IPS-20b (cell line): ENCODE measurements at regions not wholly inside any gene's neighbourhood (a gene's known extent, or its start where the extent isn't known, plus 50 kb on each side); places are given as distances from the start of the nearest gene placed in this dataset.
"Not testable (repeated sequence)": the region's sequence is repeated elsewhere in the genome, so short reads cannot be mapped to it uniquely, and the experiment has no call there.

Experiments
- H3K27ac ChIP-seq: one replicate; pipeline ENCODE4 v1.5.1; 2013; ENCODE audit warnings: low read length
- H3K27me3 ChIP-seq: 2 replicates; pipeline ENCODE4 v1.6.1; 2013; ENCODE audit warnings: mild to moderate bottlenecking, low read length, inconsistent platforms; ENCODE audit not compliant: insufficient read depth
- H3K36me3 ChIP-seq: 2 replicates; pipeline ENCODE4 v1.6.1; 2013; ENCODE audit warnings: low read depth, mild to moderate bottlenecking, inconsistent platforms, low read length, moderate library complexity; ENCODE audit not compliant: insufficient read depth
- H3K4me1 ChIP-seq: 2 replicates; pipeline ENCODE4 v1.6.1; 2013; ENCODE audit warnings: mild to moderate bottlenecking, control low read depth, inconsistent platforms, low read length, moderate library complexity; ENCODE audit not compliant: insufficient read depth
- H3K4me3 ChIP-seq: 2 replicates; pipeline ENCODE4 v1.5.1; 2013; ENCODE audit warnings: mild to moderate bottlenecking, low read length, inconsistent platforms
- H3K9ac ChIP-seq: 2 replicates; pipeline ENCODE4 v1.6.1; 2013; ENCODE audit warnings: low read depth, mild to moderate bottlenecking, inconsistent platforms, low read length, moderate library complexity
- H3K9me3 ChIP-seq: 2 replicates; pipeline ENCODE4 v1.6.1; 2013; ENCODE audit warnings: mild to moderate bottlenecking, low read depth, low read length, inconsistent platforms; ENCODE audit not compliant: insufficient read depth

DNA sequence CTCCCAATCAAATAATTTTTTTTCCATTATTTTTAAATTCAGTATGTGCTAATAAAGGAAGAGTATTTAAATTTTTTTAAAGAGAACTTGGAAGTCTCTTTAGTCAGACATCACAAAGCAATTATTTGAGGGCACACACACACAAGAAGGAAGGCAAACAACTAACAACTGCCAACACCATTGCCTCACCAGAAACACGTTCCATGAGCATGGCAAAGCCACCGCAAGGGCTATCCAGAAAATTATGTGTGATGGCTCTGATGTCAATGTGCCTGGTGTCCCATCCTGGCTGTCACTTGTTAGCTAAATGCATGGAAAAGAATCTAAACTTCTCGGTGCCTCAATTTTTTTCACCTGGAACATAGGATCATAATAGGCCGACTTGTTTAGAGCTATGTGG is 262.9 kb downstream of the SEC16B start:
- H3K4me1 ChIP-seq, result peaks cover 15% of the 10 kb centered on the region; the same call in 1 of the 2 replicates
- no peaks in the 10 kb centered on the region for H3K9me3 ChIP-seq
- H3K27me3 ChIP-seq, result no peaks in the 10 kb centered on the region
- no peaks in the 10 kb centered on the region for H3K36me3 ChIP-seq
- H3K4me3 ChIP-seq, result no peak overlapping the region
- no peak overlapping the region for H3K27ac ChIP-seq
- H3K9ac ChIP-seq, result no peak overlapping the region

DNA sequence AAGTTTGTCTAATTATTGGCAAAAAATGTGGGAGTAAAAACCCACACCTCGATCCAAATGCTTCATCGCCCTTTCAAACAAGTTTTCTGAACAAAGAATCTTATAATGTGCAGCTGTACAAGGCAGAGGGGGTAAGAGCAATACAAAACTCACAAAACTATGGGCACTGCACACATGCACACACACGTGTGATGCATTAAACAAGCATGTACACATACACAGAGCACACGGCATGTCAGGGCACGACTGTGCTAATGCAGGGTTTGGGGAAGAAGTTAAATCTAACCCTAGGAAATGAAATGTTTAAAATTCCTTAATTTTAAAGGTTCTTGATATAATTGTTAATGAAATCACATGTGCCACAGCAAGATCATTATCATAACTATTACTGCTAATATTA is 264.0 kb downstream of the SEC16B start:
- H3K4me3 ChIP-seq, result no peak overlapping the region
- H3K27me3 ChIP-seq, result no peaks in the 10 kb centered on the region
- no peaks in the 10 kb centered on the region for H3K36me3 ChIP-seq
- H3K4me1 ChIP-seq, result peaks cover 15% of the 10 kb centered on the region; the same call in 1 of the 2 replicates
- H3K9me3 ChIP-seq, result no peaks in the 10 kb centered on the region
- no peak overlapping the region; the same call in 1 of the 2 replicates for H3K9ac ChIP-seq
- H3K27ac ChIP-seq, result no peak overlapping the region

DNA sequence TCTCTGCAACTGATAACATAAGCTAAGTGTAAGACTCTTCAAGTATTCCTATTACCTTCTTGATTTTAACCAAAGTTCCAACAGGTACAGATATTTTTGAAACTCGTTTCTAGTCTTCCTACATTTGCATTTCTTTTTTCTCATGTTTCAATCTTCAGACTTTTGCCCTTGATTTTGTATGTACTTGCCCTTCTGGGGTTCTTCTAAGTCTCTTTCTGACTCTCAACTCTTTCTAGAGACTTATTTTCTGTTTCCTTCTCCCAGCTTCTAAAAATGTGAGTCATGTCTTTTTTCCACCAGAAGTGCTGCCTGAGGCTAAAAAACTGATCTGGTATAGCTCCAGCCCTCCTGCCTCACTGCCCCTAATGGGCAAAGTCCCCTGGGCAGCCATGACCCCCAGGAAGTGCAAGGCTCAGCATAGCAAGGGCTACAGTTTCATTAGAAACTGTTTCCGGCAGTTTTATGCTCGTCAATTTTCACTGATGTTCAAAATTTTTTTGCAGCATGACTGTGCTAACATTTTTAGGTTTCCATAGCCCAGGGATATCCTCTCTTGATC is 265.9 kb downstream of the SEC16B start:
- H3K9ac ChIP-seq, result no peak overlapping the region
- no peaks in the 10 kb centered on the region for H3K36me3 ChIP-seq
- H3K4me3 ChIP-seq, result no peak overlapping the region
- no peak overlapping the region for H3K27ac ChIP-seq
- H3K4me1 ChIP-seq, result peaks cover 15% of the 10 kb centered on the region; the same call in 1 of the 2 replicates
- no peaks in the 10 kb centered on the region for H3K27me3 ChIP-seq
- H3K9me3 ChIP-seq, result no peaks in the 10 kb centered on the region

DNA sequence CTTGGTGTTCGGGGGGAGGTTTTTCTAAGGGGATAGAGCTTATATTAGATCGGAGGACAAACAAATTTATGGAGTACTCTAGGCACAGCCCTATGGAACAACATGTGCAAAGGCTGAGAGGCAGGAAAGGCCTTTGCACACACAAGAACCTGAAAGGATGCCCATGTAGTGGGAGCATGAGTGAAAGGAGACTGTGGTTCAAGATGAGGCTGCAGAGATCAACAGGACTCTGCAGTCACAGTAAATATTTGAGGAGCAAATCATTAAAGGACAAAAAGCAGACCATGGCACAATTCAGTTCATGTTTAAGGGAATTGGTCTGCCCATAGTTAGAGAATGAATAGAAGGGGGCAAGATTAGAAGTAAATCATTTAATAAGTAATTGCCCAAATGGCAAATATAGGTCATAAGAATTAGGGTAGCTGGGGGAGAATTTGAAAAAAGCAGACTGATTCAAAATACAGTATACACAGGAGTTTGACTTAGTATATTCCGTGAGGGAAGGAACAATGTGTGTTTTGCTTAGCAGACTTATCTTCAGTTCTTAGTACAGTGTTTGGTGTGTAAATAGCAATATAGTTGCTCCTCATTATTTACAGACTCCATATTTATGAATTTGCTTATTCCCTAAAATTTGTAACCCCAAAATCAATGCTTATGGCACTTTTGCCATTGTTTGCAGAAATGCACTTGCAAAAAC is 268.1 kb downstream of the SEC16B start:
- no peak overlapping the region for H3K4me3 ChIP-seq
- no peak overlapping the region for H3K27ac ChIP-seq
- H3K9me3 ChIP-seq, result no peaks in the 10 kb centered on the region
- no peaks in the 10 kb centered on the region for H3K36me3 ChIP-seq
- no peak overlapping the region for H3K9ac ChIP-seq
- H3K27me3 ChIP-seq, result no peaks in the 10 kb centered on the region
- peaks cover 15% of the 10 kb centered on the region; the same call in 1 of the 2 replicates for H3K4me1 ChIP-seq

DNA sequence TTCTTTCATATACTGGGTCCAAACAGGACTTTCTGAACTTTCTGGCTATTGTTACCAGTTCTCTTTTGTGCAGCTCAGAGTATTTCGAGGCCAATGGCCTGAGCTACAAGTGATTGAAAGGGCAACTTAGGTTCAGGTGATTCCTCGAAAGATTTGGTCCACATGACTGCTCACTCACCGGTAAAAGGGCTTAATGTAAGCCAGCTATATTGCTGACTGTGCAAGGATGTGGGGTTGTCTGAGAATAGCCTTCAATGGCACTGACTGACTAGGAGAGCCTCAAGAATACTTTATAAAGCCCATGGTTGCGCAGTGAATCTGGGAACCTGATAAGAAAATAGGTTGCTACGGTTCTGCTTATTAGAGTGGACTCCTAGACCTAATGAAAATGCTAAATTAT is 269.0 kb downstream of the SEC16B start:
- Histone ChIP-seq H3K27ac (no peak overlapping the region), H3K4me3 (no peak overlapping the region), H3K36me3 (no peaks in the 10 kb centered on the region), H3K9me3 (no peaks in the 10 kb centered on the region), H3K9ac (no peak overlapping the region), H3K27me3 (no peaks in the 10 kb centered on the region), H3K4me1 (peaks cover 9% of the 10 kb centered on the region; the same call in 1 of the 2 replicates)

DNA sequence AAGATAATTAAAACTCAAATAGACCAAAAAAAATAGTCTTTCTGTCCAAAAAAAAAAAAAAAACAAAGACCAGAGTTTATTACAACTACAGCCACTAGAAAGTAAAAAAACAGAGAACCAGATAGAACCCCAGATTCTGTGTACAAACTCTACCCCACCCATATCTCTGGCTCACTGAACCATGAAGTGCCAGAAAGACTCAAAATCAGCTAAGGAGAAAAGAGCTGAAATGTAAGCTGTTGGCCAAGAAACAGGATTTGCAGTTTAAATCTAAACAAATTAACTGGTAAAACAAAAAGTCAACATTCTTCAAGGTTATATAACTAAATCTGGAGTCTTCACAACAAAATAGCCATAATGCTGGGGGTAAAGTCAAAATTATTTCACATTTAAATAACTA is 278.9 kb downstream of the SEC16B start:
- no peak overlapping the region for H3K27ac ChIP-seq
- peaks cover 15% of the 10 kb centered on the region; the same call in 1 of the 2 replicates for H3K9me3 ChIP-seq
- no peak overlapping the region for H3K9ac ChIP-seq
- no peaks in the 10 kb centered on the region for H3K27me3 ChIP-seq
- H3K4me3 ChIP-seq, result no peak overlapping the region
- no peaks in the 10 kb centered on the region for H3K4me1 ChIP-seq
- no peaks in the 10 kb centered on the region for H3K36me3 ChIP-seq

DNA sequence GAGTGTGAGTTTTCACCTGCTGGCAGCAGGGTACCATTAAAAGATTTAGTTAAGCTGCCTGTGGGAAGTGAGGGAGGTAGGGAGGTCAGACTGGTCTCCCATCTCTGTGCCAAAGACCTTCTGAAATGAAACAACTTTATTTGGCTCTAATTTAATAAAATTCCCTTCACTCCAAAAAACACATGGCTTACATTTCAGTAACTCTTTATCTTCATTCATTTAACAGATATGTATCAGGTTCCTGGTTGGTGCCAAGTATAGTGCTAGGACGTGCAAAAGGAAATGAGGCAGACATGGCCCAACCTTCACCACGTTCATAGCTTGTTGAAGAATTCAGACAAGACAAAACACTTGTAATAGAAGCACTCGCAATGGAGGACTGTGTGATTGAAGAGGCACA is 282.3 kb downstream of the SEC16B start:
- Histone ChIP-seq H3K27ac (no peak overlapping the region), H3K9ac (no peak overlapping the region), H3K27me3 (no peaks in the 10 kb centered on the region), H3K4me3 (no peak overlapping the region), H3K4me1 (no peaks in the 10 kb centered on the region), H3K36me3 (no peaks in the 10 kb centered on the region), H3K9me3 (peaks cover 7% of the 10 kb centered on the region; the same call in 1 of the 2 replicates)

DNA sequence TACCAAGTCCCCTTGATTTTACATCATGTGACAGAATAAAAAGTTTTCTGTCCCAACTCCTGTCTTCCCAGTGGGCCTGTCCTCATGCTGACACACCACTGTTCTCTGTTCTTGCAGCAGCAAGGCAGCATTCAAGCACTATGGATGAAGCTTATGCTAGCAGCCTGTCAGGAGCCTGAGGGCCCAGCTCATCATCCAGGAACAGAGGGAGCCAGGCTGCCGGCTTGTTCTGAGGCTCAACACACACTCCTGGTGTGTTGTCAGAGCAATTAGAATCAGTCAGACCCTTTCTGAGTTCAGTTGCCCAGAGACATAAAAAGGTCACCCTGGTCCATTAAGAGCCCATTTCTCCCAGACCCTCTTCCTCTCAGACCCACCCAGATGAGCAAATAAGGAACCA is 282.9 kb downstream of the SEC16B start:
- no peaks in the 10 kb centered on the region for H3K4me1 ChIP-seq
- H3K27me3 ChIP-seq, result no peaks in the 10 kb centered on the region
- H3K27ac ChIP-seq, result no peak overlapping the region
- no peaks in the 10 kb centered on the region for H3K36me3 ChIP-seq
- no peak overlapping the region for H3K9ac ChIP-seq
- H3K4me3 ChIP-seq, result no peak overlapping the region
- H3K9me3 ChIP-seq, result peaks cover 2% of the 10 kb centered on the region; the same call in 1 of the 2 replicates

DNA sequence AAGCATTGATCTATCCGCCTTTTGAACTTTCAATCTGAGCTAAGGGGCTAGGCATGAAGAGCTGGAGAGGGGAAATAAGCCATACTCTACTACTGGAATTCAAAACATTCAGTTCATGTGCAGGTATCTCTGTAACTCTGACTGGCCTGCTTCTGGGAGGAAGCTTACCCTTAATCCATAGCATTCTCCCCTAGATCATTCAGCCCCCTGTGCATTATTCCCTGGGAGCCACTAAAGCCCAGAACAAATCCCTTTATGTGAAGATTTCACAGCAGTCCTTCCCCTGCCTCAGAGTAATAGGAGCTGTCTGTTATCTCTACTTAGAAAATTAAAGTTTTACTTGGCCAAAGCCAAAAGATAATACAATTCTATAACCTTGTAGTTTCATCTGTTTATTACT is 300.7 kb downstream of the SEC16B start:
- H3K9ac ChIP-seq, result no peak overlapping the region
- H3K27ac ChIP-seq, result no peak overlapping the region
- no peaks in the 10 kb centered on the region for H3K27me3 ChIP-seq
- H3K36me3 ChIP-seq, result no peaks in the 10 kb centered on the region
- no peaks in the 10 kb centered on the region for H3K9me3 ChIP-seq
- H3K4me1 ChIP-seq, result no peaks in the 10 kb centered on the region
- no peak overlapping the region for H3K4me3 ChIP-seq

DNA sequence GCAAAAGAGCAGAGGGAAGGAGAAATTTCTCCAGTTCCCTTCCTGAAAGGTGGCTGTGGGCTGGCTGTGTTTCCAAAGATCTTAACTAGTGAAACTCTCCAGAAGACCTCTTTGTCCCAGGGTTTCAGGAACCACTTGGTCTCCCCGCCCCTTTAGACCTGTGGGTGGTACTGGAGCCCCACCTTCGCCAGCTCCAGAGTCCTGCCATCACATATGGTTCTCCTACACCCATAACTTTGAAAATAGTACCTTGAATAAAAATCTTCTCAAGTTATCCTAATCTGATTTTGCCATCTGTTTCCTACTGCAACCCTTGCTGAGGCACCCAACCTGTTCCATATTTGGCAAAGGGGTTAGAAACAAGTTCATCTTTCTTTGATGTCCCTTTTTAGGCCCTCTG is 303.9 kb downstream of the SEC16B start:
- Histone ChIP-seq H3K4me3 (no peak overlapping the region), H3K4me1 (no peaks in the 10 kb centered on the region), H3K9ac (no peak overlapping the region), H3K36me3 (no peaks in the 10 kb centered on the region), H3K9me3 (peaks cover 4% of the 10 kb centered on the region; the same call in 1 of the 2 replicates), H3K27me3 (no peaks in the 10 kb centered on the region), H3K27ac (no peak overlapping the region)

DNA sequence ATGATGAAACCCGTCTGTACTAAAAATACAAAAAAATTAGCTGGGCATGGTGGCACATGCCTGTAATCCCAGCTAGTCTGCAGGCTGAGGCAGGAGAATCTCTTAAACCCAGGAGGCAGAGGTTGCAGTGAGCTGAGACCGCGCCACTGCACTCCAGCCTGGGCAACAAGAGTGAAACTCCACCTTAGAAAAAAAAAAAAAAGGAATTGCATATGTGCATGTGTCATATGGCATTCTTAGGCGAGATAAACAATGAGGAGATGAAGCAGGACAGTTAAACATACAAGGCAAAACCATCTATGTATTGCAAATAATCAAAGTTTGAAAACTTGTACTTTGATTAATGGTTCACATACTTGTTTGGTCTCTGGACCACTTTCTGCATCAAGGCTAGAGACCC is 305.1 kb downstream of the SEC16B start:
- not testable (repeated sequence) for H3K4me3 ChIP-seq, H3K27me3 ChIP-seq, H3K4me1 ChIP-seq, H3K9ac ChIP-seq, H3K27ac ChIP-seq, H3K36me3 ChIP-seq, H3K9me3 ChIP-seq

DNA sequence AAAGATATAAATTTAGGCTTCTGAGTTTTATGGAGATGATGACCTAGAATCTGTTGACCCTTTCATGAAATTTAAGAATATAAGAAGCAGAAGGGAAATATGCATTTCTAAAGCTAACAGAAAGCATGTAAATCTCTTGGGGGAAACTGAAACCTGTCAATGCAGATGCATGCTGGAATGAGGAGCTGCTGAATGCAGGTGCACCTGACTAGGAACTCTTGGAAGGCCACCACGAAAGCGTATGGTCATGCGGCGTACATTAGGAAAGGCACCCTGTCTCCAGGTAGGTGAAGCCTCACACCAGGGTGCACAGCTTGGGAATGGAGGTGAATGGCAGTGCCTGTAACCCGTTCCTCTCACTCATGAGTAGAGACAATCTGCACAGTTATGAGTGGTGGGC is 309.7 kb downstream of the SEC16B start:
- no peaks in the 10 kb centered on the region for H3K27me3 ChIP-seq
- no peak overlapping the region for H3K27ac ChIP-seq
- peaks cover 6% of the 10 kb centered on the region; the same call in 1 of the 2 replicates for H3K9me3 ChIP-seq
- H3K4me3 ChIP-seq, result no peak overlapping the region
- no peaks in the 10 kb centered on the region for H3K36me3 ChIP-seq
- 0 out of 2 replicates have a peak, but pooled peaks cover 5% of the 10 kb centered on the region for H3K4me1 ChIP-seq
- no peak overlapping the region for H3K9ac ChIP-seq
